Activated CD8-positive, alpha-beta memory T cell treated with anti-CD3 and anti-CD28 coated beads, Interleukin-2, amount 50 U/mL, for 48 hours (primary cell): ENCODE measurements at regions not wholly inside any gene's neighbourhood (a gene's known extent, or its start where the extent isn't known, plus 50 kb on each side); places are given as distances from the start of the nearest gene placed in this dataset.

ENCODE experiments used
- DNase-seq: peaks from one replicate; pipeline ENCODE4 v3.0.0-alpha.2; 2020

DNA sequence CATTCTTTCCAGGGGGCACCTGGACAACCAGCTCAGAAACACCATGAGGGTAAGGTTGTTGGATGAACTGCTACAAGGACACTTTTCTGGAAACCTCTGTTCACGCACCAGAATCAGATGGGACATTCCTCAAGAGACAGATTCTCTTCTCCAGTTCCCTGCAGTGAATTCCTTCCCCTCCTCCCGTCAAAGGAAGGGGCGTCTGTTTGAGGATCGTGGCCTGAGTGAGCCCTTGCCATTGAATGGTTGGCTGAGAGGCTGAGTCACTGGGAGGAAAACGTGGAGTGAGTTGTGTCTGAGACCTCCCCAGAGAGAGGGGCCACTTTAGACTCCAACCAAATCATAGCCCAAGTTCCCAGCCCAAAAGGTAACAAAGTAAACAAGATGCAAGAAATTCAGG is 79.4 kb upstream of the ZNF507 start:
- no peak for DNase-seq

DNA sequence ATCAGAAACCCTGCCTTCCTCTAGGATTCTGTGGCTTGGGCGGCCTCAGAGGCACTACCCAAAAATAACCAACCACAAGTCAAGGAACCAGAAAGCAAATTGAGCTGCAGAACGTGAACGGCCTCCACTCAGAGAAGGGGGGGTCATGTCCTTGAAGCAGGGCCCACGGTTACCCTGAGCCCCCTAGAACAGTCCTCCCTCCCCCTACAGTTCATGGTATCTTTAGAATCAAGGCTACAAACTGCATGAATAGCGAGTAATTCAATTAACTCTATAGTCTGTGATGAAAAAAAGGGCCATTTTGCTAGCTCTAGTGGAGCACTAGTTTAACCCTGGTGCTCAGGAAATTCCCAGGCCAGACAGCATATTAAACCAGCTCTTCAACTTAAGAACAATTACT is 79.0 kb upstream of the ZNF507 start:
- no peak for DNase-seq

DNA sequence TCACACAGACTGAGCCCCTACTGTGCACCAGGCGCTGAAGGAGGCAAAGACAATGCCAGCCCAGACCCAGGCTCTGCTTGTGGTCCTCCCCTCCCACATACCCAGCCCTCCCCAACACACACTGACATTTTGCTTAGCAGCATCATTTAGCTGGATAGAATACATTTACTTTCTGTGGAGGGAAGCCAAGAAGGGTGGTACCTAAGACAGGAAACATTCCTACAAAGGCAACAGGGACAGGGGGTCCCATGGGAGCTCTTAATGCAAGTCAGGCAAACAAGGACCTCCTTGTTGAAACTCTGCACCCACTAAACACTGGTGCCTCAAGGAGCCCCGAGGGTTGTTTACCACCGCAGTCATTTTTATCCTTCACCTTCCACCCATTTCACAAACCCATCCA is 77.0 kb upstream of the ZNF507 start:
- no peak for DNase-seq

DNA sequence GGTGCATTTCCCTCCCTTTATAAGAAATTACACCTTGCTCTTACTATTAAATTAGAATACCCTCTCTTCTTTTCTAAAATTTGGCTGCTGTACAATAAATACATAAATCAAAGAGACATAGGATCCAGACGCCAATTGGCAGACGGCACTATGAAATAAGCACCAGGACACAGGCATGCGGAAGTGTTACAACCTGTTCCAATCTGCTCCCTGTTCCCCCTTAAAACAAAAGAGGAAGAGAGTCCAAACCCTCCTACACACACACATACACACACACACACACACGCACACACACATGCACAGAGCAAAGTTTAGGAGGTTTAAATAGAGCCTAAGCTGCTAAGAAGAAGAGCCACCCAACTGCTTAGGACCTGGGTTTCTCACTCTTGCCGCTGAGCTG is 75.6 kb upstream of the ZNF507 start:
- no peak for DNase-seq

DNA sequence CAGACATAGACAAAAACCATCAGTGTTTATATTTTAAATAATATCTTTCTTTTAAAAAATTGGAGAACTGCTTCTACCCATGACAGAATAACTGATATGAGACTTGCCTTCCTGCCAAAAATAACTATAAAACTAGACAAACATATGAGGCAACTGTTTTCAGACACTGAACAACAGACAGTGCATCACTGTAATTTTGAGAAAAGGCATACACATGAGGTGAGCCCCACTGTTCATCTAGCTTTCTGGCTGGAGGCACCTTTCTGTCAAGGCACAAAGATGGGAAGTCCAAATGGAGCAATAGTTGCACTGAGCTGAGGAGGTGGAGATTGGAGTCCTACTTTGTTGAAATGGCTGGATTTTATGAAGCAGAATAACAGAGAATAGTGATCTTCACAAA is 71.9 kb upstream of the ZNF507 start:
- no peak for DNase-seq

DNA sequence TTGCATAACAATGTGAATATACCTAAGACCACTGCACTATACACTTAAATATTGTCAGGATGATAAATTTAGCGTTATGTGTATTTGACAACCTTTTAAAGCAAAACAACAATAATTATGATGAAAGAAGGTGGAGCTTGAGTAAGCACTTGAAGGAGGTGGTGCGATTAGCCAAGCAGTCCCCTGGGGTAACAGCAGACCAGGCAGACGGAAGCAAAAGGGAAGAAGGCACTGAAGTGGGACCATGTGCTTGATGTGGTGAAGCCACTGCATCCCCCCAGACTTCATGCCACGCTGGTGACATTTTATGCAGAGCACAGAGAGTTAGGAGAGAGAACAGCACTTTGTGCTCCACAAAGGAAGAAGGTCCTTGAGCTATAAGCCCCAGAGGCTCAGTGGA is 58.3 kb upstream of the ZNF507 start:
- DNase-seq = no peak

DNA sequence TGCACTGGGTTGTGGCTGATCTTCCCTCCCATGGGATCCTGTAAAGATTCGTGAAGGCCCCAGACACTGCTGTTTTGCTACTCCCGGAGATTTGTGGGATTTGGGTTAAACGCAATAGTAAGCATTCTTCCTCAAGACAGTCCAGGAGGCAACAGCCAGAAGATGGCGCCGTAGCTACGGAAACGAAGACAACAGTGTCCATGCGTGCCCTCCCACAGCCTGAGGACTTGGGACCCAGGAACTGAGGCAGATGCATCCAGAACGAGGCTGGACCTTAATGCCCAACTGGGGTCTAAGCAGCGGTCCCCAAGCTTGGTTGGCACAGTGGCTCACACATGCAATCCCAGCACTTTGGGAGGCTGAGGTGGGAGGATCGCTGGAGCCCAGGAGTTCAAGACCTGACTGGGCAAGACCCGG is 57.6 kb upstream of the ZNF507 start:
- DNase-seq = peak; percentile 53

DNA sequence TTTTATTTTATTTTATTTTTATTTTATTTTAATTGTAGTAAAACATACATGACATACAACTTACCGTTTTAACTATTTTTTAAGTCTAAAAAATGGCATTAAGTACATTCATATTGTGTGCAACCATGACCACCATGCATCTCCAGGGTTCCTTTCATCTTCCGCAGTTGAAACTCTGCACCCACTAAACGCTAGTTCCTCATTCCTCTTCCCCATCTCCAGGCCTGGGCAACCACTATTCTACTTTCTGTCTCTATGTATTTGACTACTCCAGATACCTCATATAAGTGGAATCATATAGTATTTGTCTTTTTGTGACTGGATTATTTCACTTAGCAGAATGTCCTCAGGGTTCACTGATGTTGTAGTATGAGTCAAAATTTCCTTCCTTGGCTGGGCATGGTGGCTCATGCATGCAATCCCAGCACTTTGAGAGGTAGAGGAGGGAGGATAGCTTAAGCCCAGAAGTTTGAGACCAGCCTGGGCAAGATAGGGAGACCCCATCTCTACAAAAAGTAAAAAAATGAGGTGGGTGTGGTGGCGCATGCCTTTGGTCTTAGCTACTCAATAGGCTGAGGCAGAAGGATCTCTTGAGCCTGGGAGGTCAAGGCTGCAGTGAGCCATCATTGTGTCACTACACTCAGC is 55.7 kb upstream of the ZNF507 start:
- DNase-seq = no peak

DNA sequence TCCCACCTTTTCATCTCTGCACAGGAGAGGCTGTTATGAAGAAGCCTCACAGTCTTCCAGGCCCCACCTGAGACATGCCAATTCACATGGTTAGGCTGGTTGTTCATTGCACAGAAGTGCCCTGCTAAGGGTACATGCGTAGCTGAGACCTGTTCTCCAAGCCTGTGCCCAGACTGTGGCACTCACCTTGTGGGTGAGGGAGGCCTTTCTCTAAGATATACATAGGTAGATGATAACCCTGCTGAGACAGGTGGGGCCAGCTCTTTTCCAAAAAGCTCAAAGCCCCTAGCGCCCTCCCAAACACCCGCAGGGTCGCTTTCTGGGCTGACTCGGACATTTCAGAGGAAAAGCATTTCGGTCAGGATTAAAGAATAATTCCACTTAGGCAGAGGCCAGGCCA is 53.5 kb upstream of the ZNF507 start:
- no peak for DNase-seq

DNA sequence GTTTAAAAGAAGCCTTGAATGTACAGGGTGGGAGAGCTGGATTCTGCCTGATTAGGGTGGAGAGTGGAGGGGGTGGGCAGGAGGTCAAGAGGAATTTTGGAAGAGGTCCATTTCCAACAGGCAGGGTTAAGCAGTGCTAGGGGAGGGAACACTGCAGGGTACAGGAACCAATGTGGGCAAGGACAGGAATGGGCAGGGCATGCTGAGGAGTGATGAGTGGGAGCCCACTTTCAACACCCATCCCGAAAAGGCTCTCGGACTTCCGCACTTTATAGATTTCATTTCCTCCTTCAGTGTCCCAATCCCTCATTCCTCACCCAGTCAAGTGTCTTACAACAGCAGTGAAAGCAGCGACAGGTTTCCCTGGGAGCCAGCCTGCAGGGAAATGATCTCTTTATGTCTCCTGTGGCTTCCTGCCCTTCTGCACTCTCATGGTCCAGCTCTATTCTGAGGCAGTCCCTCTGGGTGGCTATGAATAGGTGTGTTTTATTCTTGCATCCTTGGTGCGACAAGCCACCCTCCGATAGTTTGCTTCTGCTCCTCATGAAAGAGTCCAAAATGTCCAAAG is 50.5 kb upstream of the ZNF507 start:
- no peak for DNase-seq
